ENCODE measurements at regions not wholly inside any gene's neighbourhood (a gene's known extent, or its start where the extent isn't known, plus 50 kb on each side); places are given as distances from the start of the nearest gene placed in this dataset.
"Not testable (repeated sequence)": the region's sequence is repeated elsewhere in the genome, so short reads cannot be mapped to it uniquely, and the experiment has no call there.

GRCh38 chr17:5930555-5930954 is 139.6 kb upstream of the WSCD1 start:
- not testable (repeated sequence) for H3K27ac ChIP-seq; DNase-seq (ENCODE audit: low read depth, low spot score)

- DNase-seq (ENCODE audit: low read depth, low spot score) = no peak
Observed at GRCh38 chr17:5931616-5932015, 138.6 kb upstream of the WSCD1 start.

GRCh38 chr17:5933430-5933829 is 136.7 kb upstream of the WSCD1 start:
- DNase-seq (ENCODE audit: low read depth, low spot score) = no peak
- H3K27ac ChIP-seq = no peak overlapping the region

More at GRCh38 chr17:5931616-5932015, 138.6 kb upstream of the WSCD1 start:
- H3K27ac ChIP-seq = no peak overlapping the region

GRCh38 chr17:5941258-5941657 is 128.9 kb upstream of the WSCD1 start:
- no peak for DNase-seq (ENCODE audit: low read depth, low spot score)

GRCh38 chr17:5942687-5943086 is 127.5 kb upstream of the WSCD1 start:
- no peak for DNase-seq (ENCODE audit: low read depth, low spot score)
- H3K27ac ChIP-seq = no peak overlapping the region

More at GRCh38 chr17:5941258-5941657, 128.9 kb upstream of the WSCD1 start:
- no peak overlapping the region for H3K27ac ChIP-seq

GRCh38 chr17:5943232-5943631 is 126.9 kb upstream of the WSCD1 start:
- no peak for DNase-seq (ENCODE audit: low read depth, low spot score)
- H3K27ac ChIP-seq = no peak overlapping the region

- no peak for DNase-seq (ENCODE audit: low read depth, low spot score)
Observed at GRCh38 chr17:5943982-5944381, 126.2 kb upstream of the WSCD1 start.

GRCh38 chr17:5947701-5948180 is 122.4 kb upstream of the WSCD1 start:
- no peak for DNase-seq (ENCODE audit: low read depth, low spot score)
- no peak overlapping the region for H3K27ac ChIP-seq

More at GRCh38 chr17:5943982-5944381, 126.2 kb upstream of the WSCD1 start:
- H3K27ac ChIP-seq = no peak overlapping the region

- DNase-seq (ENCODE audit: low read depth, low spot score) = no peak
- H3K27ac ChIP-seq = no peak overlapping the region
Observed at GRCh38 chr17:5948811-5949210, 121.4 kb upstream of the WSCD1 start.

GRCh38 chr17:5950878-5951277 is 119.3 kb upstream of the WSCD1 start:
- H3K27ac ChIP-seq = no peak overlapping the region
- no peak for DNase-seq (ENCODE audit: low read depth, low spot score)

- DNase-seq (ENCODE audit: low read depth, low spot score) = no peak
- no peak overlapping the region for H3K27ac ChIP-seq
Observed at GRCh38 chr17:5951912-5952311, 118.3 kb upstream of the WSCD1 start.

GRCh38 chr17:5952518-5952917 is 117.7 kb upstream of the WSCD1 start:
- DNase-seq (ENCODE audit: low read depth, low spot score) = no peak
- H3K27ac ChIP-seq = no peak overlapping the region

GRCh38 chr17:5955764-5956163 is 114.4 kb upstream of the WSCD1 start:
- no peak for DNase-seq (ENCODE audit: low read depth, low spot score)

GRCh38 chr17:5958850-5959249 is 111.3 kb upstream of the WSCD1 start:
- H3K27ac ChIP-seq = no peak overlapping the region
- DNase-seq (ENCODE audit: low read depth, low spot score) = no peak

More at GRCh38 chr17:5955764-5956163, 114.4 kb upstream of the WSCD1 start:
- no peak overlapping the region for H3K27ac ChIP-seq

GRCh38 chr17:5962371-5962770 is 107.8 kb upstream of the WSCD1 start:
- no peak for DNase-seq (ENCODE audit: low read depth, low spot score)
- no peak overlapping the region for H3K27ac ChIP-seq

GRCh38 chr17:5971969-5972368 is 98.2 kb upstream of the WSCD1 start:
- DNase-seq (ENCODE audit: low read depth, low spot score) = no peak

GRCh38 chr17:5973410-5973809 is 96.8 kb upstream of the WSCD1 start:
- no peak for DNase-seq (ENCODE audit: low read depth, low spot score)
- no peak overlapping the region for H3K27ac ChIP-seq

More at GRCh38 chr17:5971969-5972368, 98.2 kb upstream of the WSCD1 start:
- no peak overlapping the region for H3K27ac ChIP-seq

- DNase-seq (ENCODE audit: low read depth, low spot score) = no peak
- H3K27ac ChIP-seq = no peak overlapping the region
Observed at GRCh38 chr17:5975661-5976060, 94.5 kb upstream of the WSCD1 start.

GRCh38 chr17:5976251-5976650 is 93.9 kb upstream of the WSCD1 start:
- no peak overlapping the region for H3K27ac ChIP-seq
- no peak for DNase-seq (ENCODE audit: low read depth, low spot score)

GRCh38 chr17:5978496-5978895 is 91.7 kb upstream of the WSCD1 start:
- DNase-seq (ENCODE audit: low read depth, low spot score) = no peak

GRCh38 chr17:5980941-5981340 is 89.2 kb upstream of the WSCD1 start:
- no peak for DNase-seq (ENCODE audit: low read depth, low spot score)
- no peak overlapping the region for H3K27ac ChIP-seq

More at GRCh38 chr17:5978496-5978895, 91.7 kb upstream of the WSCD1 start:
- no peak overlapping the region for H3K27ac ChIP-seq

GRCh38 chr17:5986644-5987043 is 83.5 kb upstream of the WSCD1 start:
- DNase-seq (ENCODE audit: low read depth, low spot score) = no peak

GRCh38 chr17:6000426-6000825 is 69.8 kb upstream of the WSCD1 start:
- DNase-seq (ENCODE audit: low read depth, low spot score) = no peak
- H3K27ac ChIP-seq = no peak overlapping the region

More at GRCh38 chr17:5986644-5987043, 83.5 kb upstream of the WSCD1 start:
- H3K27ac ChIP-seq = no peak overlapping the region
